SJCRH30 (cell line): ENCODE measurements at regions not wholly inside any gene's neighbourhood (a gene's known extent, or its start where the extent isn't known, plus 50 kb on each side); places are given as distances from the start of the nearest gene placed in this dataset.

Experiments used
- DNase-seq, 2 experiments: peaks; one replicate each; pipeline ENCODE4 v3.0.0-alpha.2; 2015 to 2020
- H3K27ac ChIP-seq: fragments of 250-450 bp; sonication (Bioruptor Pico); 2 replicates; pipeline ENCODE4 v1.5.1; 2020; ENCODE audit warnings: mild to moderate bottlenecking, moderate library complexity
- H3K27me3 ChIP-seq: fragments of 250-450 bp; sonication (Bioruptor Pico); 2 replicates; pipeline ENCODE4 v1.5.1; 2020; ENCODE audit warnings: mild to moderate bottlenecking, moderate library complexity
- H3K36me3 ChIP-seq: fragments of 250-450 bp; sonication (Bioruptor Pico); 2 replicates; pipeline ENCODE4 v1.5.1; 2020; ENCODE audit warnings: mild to moderate bottlenecking, moderate library complexity
- H3K4me1 ChIP-seq: fragments of 250-450 bp; sonication (Bioruptor Pico); 2 replicates; pipeline ENCODE4 v1.5.1; 2020; ENCODE audit warnings: mild to moderate bottlenecking, moderate library complexity
- H3K4me3 ChIP-seq: fragments of 250-450 bp; sonication (Bioruptor Pico); 2 replicates; pipeline ENCODE4 v1.5.1; 2020; ENCODE audit warnings: mild to moderate bottlenecking, moderate library complexity
- H3K9me3 ChIP-seq: fragments of 250-450 bp; sonication (Bioruptor Pico); replicated peaks from 2 replicates; pipeline ENCODE4 v1.5.1; 2020; ENCODE audit warnings: mild to moderate bottlenecking, moderate library complexity

- DNase-seq: peak in 1 of 2 experiments; percentile 48
- Histone ChIP-seq H3K36me3 (no peaks in the 10 kb centered on the region), H3K27me3 (no peaks in the 10 kb centered on the region), H3K9me3 (no peaks in the 10 kb centered on the region), H3K27ac (no peak overlapping the region), H3K4me1 (peaks cover 21% of the 10 kb centered on the region), H3K4me3 (no peak overlapping the region)
These were observed 87.0 kb upstream of the TSPAN5 start for GRCh38 chr4:98745366-98745765.

- DNase-seq: peak in 1 of 2 experiments; percentile 36
- H3K27me3 ChIP-seq: no peaks in the 10 kb centered on the region
- H3K9me3 ChIP-seq: peaks cover 4% of the 10 kb centered on the region; the same call in 1 of the 2 replicates
- H3K4me3 ChIP-seq: no peak overlapping the region
- H3K36me3 ChIP-seq: no peaks in the 10 kb centered on the region
- H3K4me1 ChIP-seq: peaks cover 21% of the 10 kb centered on the region
- no peak overlapping the region for H3K27ac ChIP-seq
These were observed 86.2 kb upstream of the TSPAN5 start for GRCh38 chr4:98744372-98745150.

- H3K4me3 ChIP-seq: no peak overlapping the region
- no peak for DNase-seq
- H3K27ac ChIP-seq: no peak overlapping the region
- peaks cover 6% of the 10 kb centered on the region; the same call in 1 of the 2 replicates for H3K9me3 ChIP-seq
- peaks cover 10% of the 10 kb centered on the region for H3K4me1 ChIP-seq
- no peaks in the 10 kb centered on the region for H3K36me3 ChIP-seq
- no peaks in the 10 kb centered on the region for H3K27me3 ChIP-seq
These were observed 83.5 kb upstream of the TSPAN5 start for GRCh38 chr4:98741952-98742351.

GRCh38 chr4:98739751-98740150 is 81.3 kb upstream of the TSPAN5 start:
- H3K4me1 ChIP-seq: no peaks in the 10 kb centered on the region
- peaks cover 6% of the 10 kb centered on the region; the same call in 1 of the 2 replicates for H3K9me3 ChIP-seq
- no peak overlapping the region for H3K27ac ChIP-seq
- H3K36me3 ChIP-seq: no peaks in the 10 kb centered on the region
- DNase-seq: no peak
- H3K27me3 ChIP-seq: no peaks in the 10 kb centered on the region
- no peak overlapping the region for H3K4me3 ChIP-seq

GRCh38 chr4:98733601-98734000 is 75.2 kb upstream of the TSPAN5 start:
- Histone ChIP-seq H3K4me3 (no peak overlapping the region), H3K36me3 (no peaks in the 10 kb centered on the region), H3K27me3 (no peaks in the 10 kb centered on the region), H3K4me1 (peaks cover 2% of the 10 kb centered on the region), H3K9me3 (0 out of 2 replicates have a peak, but pooled peaks cover 1% of the 10 kb centered on the region), H3K27ac (no peak overlapping the region)
- DNase-seq: no peak

GRCh38 chr4:98728871-98729270 is 70.5 kb upstream of the TSPAN5 start:
- DNase-seq: no peak
- Histone ChIP-seq H3K4me3 (no peak overlapping the region), H3K9me3 (peaks cover 7% of the 10 kb centered on the region; the same call in 1 of the 2 replicates), H3K27me3 (no peaks in the 10 kb centered on the region), H3K27ac (no peak overlapping the region), H3K4me1 (peaks cover 6% of the 10 kb centered on the region), H3K36me3 (no peaks in the 10 kb centered on the region)

GRCh38 chr4:98728433-98728832 is 70.0 kb upstream of the TSPAN5 start:
- Histone ChIP-seq H3K27ac (no peak overlapping the region), H3K4me3 (no peak overlapping the region), H3K36me3 (no peaks in the 10 kb centered on the region), H3K4me1 (peaks cover 6% of the 10 kb centered on the region), H3K9me3 (peaks cover 7% of the 10 kb centered on the region; the same call in 1 of the 2 replicates), H3K27me3 (no peaks in the 10 kb centered on the region)
- peak; percentile 54 to 60 for DNase-seq

- no peaks in the 10 kb centered on the region for H3K36me3 ChIP-seq
- H3K4me1 ChIP-seq: peaks cover 19% of the 10 kb centered on the region
- DNase-seq: no peak
- peak overlapping the region; percentile 53 for H3K27ac ChIP-seq
- H3K4me3 ChIP-seq: no peak overlapping the region
- 0 out of 2 replicates have a peak, but pooled peaks cover 7% of the 10 kb centered on the region for H3K9me3 ChIP-seq
- H3K27me3 ChIP-seq: no peaks in the 10 kb centered on the region
These were observed 63.6 kb upstream of the TSPAN5 start for GRCh38 chr4:98722000-98722399.

GRCh38 chr4:98720871-98721480 is 62.6 kb upstream of the TSPAN5 start:
- Histone ChIP-seq H3K4me3 (no peak overlapping the region), H3K27ac (peak overlapping the region; percentile 53), H3K27me3 (no peaks in the 10 kb centered on the region), H3K4me1 (peaks cover 19% of the 10 kb centered on the region), H3K36me3 (no peaks in the 10 kb centered on the region), H3K9me3 (0 out of 2 replicates have a peak, but pooled peaks cover 7% of the 10 kb centered on the region)
- DNase-seq: peak; percentile 40 to 77

- H3K36me3 ChIP-seq: no peaks in the 10 kb centered on the region
- no peak overlapping the region for H3K27ac ChIP-seq
- H3K27me3 ChIP-seq: no peaks in the 10 kb centered on the region
- DNase-seq: no peak
- H3K4me3 ChIP-seq: no peak overlapping the region
- H3K9me3 ChIP-seq: no peaks in the 10 kb centered on the region
- peaks cover 16% of the 10 kb centered on the region for H3K4me1 ChIP-seq
These were observed 58.4 kb upstream of the TSPAN5 start for GRCh38 chr4:98716796-98717195.

- no peak overlapping the region for H3K27ac ChIP-seq
- no peak overlapping the region for H3K4me3 ChIP-seq
- no peak for DNase-seq
- H3K9me3 ChIP-seq: peaks cover 3% of the 10 kb centered on the region; the same call in 1 of the 2 replicates
- no peaks in the 10 kb centered on the region for H3K36me3 ChIP-seq
- no peaks in the 10 kb centered on the region for H3K4me1 ChIP-seq
- H3K27me3 ChIP-seq: no peaks in the 10 kb centered on the region
These were observed 54.2 kb upstream of the TSPAN5 start for GRCh38 chr4:98712607-98713006.

GRCh38 chr4:98711526-98711925 is 53.1 kb upstream of the TSPAN5 start:
- no peaks in the 10 kb centered on the region for H3K36me3 ChIP-seq
- no peak overlapping the region for H3K27ac ChIP-seq
- no peak for DNase-seq
- H3K4me1 ChIP-seq: no peaks in the 10 kb centered on the region
- H3K27me3 ChIP-seq: no peaks in the 10 kb centered on the region
- H3K9me3 ChIP-seq: peaks cover 3% of the 10 kb centered on the region; the same call in 1 of the 2 replicates
- no peak overlapping the region for H3K4me3 ChIP-seq

GRCh38 chr4:98710831-98711230 is 52.4 kb upstream of the TSPAN5 start:
- no peak for DNase-seq
- H3K4me1 ChIP-seq: no peaks in the 10 kb centered on the region
- peaks cover 3% of the 10 kb centered on the region; the same call in 1 of the 2 replicates for H3K9me3 ChIP-seq
- no peaks in the 10 kb centered on the region for H3K27me3 ChIP-seq
- H3K27ac ChIP-seq: no peak overlapping the region
- no peak overlapping the region for H3K4me3 ChIP-seq
- no peaks in the 10 kb centered on the region for H3K36me3 ChIP-seq
